GM10266 (cell line): ENCODE measurements at regions not wholly inside any gene's neighbourhood (a gene's known extent, or its start where the extent isn't known, plus 50 kb on each side); places are given as distances from the start of the nearest gene placed in this dataset.

ENCODE experiments used
- DNase-seq: peaks from one replicate; pipeline ENCODE4 v3.0.0; 2012; ENCODE audit errors: extremely low spot score
- TF ChIP-seq, protein P1 (sequence below): IDR thresholded peaks from 2 replicates; pipeline ENCODE4 v1.5.1; 2012; ENCODE audit warnings: mild to moderate bottlenecking, low read depth; ENCODE audit not compliant: control insufficient read depth, insufficient read depth; ENCODE audit errors: missing control alignments

DNA sequence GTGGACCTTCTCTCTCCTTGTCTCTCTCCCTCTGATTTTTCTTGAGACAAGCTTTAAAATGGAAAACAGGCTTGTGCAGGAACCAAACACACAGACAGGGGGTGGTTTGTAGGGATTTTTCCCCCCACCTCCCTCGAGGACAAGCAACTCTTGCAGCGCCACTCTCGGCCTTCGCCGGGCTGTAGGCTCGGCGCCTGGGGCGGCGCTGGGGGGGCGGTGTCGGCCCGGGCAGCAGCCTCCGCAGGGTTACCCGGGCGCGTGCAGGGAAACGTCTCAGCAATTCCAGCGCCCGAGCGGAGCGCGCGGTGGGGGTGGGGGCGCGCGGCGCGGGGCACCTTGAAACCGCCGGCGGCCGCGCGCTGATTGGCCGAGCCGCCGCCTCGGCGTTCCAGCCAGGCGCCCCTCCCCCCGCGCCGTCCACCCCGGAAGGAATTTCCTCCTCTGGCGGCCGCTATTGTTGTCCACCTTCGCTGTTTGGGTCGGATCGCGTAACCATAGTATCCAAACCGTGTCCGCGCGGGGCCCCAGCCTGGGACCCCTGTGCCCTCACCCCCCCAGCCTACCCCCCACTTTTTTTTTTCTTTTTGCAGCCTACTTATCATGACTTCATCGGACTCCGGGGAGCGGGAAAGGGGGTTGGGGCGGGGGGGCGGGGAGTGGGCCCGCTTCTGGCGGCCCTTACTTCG lies 59.8 kb upstream of the ACOT11 start:
- TF ChIP-seq, protein P1, sequence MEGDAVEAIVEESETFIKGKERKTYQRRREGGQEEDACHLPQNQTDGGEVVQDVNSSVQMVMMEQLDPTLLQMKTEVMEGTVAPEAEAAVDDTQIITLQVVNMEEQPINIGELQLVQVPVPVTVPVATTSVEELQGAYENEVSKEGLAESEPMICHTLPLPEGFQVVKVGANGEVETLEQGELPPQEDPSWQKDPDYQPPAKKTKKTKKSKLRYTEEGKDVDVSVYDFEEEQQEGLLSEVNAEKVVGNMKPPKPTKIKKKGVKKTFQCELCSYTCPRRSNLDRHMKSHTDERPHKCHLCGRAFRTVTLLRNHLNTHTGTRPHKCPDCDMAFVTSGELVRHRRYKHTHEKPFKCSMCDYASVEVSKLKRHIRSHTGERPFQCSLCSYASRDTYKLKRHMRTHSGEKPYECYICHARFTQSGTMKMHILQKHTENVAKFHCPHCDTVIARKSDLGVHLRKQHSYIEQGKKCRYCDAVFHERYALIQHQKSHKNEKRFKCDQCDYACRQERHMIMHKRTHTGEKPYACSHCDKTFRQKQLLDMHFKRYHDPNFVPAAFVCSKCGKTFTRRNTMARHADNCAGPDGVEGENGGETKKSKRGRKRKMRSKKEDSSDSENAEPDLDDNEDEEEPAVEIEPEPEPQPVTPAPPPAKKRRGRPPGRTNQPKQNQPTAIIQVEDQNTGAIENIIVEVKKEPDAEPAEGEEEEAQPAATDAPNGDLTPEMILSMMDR, result no peak
- peak; percentile 93 for DNase-seq

DNA sequence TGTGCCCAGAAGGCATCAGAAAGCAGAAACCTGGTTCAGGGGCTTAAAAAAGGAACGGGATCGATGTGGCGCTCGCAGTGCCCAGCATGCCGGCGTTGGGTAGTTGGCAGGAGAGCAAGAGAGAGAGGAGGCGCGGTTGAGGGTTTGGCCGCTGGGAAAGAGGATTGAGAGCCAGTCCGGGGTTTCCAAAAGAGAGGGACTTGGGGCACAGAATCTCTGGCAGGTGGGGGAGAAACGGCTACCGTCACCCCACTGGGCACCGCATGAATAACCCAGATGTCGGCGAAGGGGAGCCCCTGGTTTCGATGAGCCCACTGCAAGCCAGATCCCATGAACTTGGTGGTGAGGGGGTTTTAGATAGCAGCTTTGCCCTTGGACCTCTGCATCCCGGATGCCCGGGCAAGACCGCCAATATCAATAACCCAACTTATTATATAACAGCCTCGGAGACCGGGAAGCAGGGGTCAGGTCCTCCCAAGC lies 60.4 kb upstream of the ACOT11 start:
- no peak for DNase-seq
- TF ChIP-seq, protein P1, result no peak

DNA sequence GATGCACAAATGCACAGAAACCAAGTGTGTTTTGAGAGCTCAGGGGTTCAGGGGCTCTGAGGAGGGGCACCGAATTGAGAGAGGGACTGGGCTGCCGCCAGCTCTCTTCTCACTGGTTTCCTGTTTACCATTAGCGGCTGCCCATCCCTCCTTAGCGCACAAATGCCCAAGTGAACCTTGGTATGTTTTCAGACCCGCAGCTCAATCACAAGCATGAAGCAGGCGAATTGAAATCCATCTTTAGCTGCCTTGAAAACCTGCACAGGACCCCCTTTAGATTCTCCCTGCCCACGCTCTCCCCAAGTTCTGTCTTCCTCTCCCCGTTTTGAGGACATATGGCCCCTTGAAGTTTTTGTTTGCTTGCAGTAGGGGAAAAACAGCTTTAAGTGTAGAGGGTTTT lies 61.1 kb upstream of the ACOT11 start:
- DNase-seq, result no peak
- TF ChIP-seq, protein P1, result no peak

DNA sequence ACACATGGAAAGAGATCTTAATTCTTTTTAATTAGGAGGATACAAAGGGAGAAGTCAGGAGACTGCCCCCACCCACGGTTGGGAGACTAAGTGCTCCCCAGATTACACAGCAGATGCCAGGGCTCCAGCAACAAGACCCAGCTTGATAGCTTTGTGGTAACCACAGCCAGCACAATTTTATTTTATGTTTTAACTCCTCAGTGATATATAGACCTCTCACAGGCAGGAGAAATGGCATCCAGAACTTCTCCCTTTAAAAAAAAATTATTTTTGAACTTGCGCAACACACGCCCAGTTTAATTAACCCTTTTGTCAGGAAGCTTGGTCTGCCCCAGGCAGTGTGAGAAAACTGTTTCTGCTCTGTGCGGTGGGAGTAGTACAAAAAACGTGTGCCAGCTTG lies 62.6 kb upstream of the ACOT11 start:
- DNase-seq, result no peak
- TF ChIP-seq, protein P1, result no peak

DNA sequence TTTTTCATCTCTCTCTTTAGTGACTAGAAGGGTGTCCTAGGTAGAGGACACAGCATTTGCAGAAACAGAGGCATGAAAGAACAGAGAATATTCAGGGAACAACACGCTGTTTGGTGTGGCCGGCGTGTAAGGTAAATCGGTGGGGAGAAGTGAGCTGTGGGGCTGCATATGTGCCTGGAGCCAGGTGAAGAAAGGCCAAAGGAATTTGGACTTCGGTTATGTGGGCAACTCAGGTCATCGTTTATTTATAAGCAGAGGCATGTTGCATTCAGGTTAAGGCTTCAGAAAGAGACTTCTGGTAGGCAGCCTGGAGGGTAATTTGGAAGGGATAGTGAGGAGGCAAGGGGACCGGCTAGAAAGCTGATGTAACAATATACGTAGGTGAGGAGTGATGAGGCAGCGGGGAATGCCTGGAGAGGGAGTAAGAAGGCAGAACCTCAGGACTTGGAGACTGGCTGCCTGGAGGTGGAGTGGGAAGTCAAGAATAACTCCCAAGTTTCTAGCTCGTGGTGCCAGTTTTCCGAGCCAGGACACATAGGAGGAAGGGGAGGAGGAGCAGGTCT lies 64.1 kb upstream of the ACOT11 start:
- TF ChIP-seq, protein P1, result no peak

DNA sequence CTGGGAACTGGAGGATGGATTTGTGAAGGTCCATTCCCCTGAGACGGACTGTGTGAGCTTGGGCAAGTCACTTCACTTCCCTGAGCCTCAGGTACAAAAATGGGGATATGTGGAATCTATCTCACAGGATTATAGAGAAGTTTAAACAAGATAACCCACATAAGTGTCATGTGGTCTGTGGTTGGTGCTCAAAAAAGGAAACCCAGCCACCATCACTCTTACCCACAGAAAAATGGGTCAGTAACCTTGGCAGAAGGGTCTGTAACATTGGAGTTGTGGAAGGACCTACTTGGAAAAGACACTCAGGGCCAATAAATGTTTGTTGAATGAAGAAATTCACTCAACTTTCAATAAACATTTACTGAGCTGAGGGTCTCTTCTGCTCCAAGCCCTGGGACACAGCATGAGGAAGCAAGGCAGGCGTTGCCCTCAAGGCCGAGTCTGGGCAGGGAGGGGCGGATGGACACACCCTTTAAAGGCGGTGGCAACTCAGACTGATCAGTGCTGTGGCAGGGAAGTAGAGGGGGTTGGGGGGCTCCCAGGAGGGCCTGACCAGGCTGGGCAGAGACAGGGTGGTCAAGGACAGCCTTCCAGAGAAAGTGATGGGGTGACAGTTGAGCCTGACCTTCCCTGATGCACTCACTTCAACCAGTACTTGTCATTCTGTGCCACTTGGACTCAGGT lies 66.7 kb upstream of the ACOT11 start:
- TF ChIP-seq, protein P1, result no peak
- no peak for DNase-seq

More for the DNA sequence above, 64.1 kb upstream of the ACOT11 start:
- DNase-seq, result no peak

DNA sequence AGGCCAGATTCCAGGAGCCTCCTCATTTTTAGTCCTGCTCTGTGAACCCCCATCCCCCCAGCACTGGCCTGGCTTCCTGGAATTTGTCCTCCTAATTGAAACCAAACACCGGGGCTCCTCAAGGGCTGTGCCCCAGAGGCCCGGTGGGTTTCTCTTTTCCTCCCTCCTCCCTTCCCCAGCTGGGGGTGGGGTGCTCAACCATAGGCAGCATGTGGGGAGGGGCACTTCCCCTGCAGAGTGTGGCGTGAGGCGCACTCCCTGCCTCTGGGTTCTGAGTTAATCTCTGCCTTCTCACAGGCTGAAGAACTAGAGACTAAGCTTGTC lies 67.5 kb upstream of the ACOT11 start:
- DNase-seq, result no peak

More for the DNA sequence above, 67.5 kb upstream of the ACOT11 start:
- TF ChIP-seq, protein P1, result no peak
